Neural crest cell (in vitro differentiated cells): ENCODE measurements at regions not wholly inside any gene's neighbourhood (a gene's known extent, or its start where the extent isn't known, plus 50 kb on each side); places are given as distances from the start of the nearest gene placed in this dataset.
"Not testable (repeated sequence)": the region's sequence is repeated elsewhere in the genome, so short reads cannot be mapped to it uniquely, and the experiment has no call there.

ENCODE experiments used
- DNase-seq: peaks from one replicate; pipeline ENCODE4 v3.0.0; 2021; ENCODE audit warnings: low read depth, mixed read lengths, low spot score
- H3K27ac Mint-ChIP-seq: one replicate; pipeline ENCODE4 v1.8.0; 2021; ENCODE audit warnings: mild to moderate bottlenecking, mixed read lengths; ENCODE audit not compliant: unreplicated experiment
- H3K27me3 Mint-ChIP-seq: 2 replicates; pipeline ENCODE4 v1.8.0; 2021; ENCODE audit warnings: low read depth, mild to moderate bottlenecking, mixed read lengths
- H3K36me3 Mint-ChIP-seq: 2 replicates; pipeline ENCODE4 v1.8.0; 2021; ENCODE audit warnings: low read depth, mild to moderate bottlenecking, mixed read lengths
- H3K4me1 Mint-ChIP-seq: 2 replicates; pipeline ENCODE4 v1.8.0; 2021; ENCODE audit warnings: mixed read lengths
- H3K4me3 Mint-ChIP-seq: one replicate; pipeline ENCODE4 v1.8.0; 2021; ENCODE audit warnings: mild to moderate bottlenecking, mixed read lengths
- H3K9me3 Mint-ChIP-seq: 2 replicates; pipeline ENCODE4 v1.8.0; 2021; ENCODE audit warnings: mixed read lengths
- TF ChIP-seq, protein P1 (sequence below): fragments of 200-600 bp; sonication (generic); conservative IDR thresholded peaks from 2 replicates; pipeline ENCODE4 v1.5.0; 2021; ENCODE audit warnings: antibody characterized with exemption, mild to moderate bottlenecking

DNA sequence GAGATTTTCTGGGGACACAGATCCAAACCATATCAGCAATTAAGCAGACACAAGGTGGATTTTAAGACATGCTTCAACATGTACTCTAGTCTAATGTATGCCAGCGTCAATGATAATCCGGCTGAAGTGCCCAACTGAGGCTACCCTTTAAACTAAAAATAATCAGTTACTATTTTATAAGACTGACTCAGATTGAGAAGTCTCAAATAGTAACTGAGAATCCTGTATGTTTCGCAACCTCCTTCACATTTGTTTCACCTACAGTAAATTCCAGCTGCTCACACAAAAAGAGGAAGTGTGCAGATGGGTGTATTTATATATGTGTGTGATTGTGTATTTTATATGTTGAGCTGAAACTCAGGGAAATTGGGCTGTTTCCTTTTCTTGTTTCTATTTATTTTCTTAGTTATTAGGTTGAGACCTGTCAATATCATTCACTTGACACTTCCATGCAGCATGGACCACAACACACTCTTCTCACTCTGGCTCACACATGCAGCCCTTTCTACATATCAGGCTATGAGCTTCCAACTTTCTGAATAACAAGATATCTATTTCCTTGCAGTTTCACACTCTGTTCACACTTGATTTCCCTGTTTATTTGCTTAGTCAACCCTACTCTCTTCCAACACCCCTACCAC lies 1224.9 kb upstream of the TMEM132C start:
- TF ChIP-seq, protein P1, sequence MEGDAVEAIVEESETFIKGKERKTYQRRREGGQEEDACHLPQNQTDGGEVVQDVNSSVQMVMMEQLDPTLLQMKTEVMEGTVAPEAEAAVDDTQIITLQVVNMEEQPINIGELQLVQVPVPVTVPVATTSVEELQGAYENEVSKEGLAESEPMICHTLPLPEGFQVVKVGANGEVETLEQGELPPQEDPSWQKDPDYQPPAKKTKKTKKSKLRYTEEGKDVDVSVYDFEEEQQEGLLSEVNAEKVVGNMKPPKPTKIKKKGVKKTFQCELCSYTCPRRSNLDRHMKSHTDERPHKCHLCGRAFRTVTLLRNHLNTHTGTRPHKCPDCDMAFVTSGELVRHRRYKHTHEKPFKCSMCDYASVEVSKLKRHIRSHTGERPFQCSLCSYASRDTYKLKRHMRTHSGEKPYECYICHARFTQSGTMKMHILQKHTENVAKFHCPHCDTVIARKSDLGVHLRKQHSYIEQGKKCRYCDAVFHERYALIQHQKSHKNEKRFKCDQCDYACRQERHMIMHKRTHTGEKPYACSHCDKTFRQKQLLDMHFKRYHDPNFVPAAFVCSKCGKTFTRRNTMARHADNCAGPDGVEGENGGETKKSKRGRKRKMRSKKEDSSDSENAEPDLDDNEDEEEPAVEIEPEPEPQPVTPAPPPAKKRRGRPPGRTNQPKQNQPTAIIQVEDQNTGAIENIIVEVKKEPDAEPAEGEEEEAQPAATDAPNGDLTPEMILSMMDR: no peak
- Mint-ChIP-seq H3K9me3 (no peaks in the 10 kb centered on the region), H3K36me3 (no peaks in the 10 kb centered on the region), H3K27ac (no peak overlapping the region), H3K27me3 (no peaks in the 10 kb centered on the region), H3K4me1 (no peaks in the 10 kb centered on the region), H3K4me3 (no peak overlapping the region)
- DNase-seq: no peak

DNA sequence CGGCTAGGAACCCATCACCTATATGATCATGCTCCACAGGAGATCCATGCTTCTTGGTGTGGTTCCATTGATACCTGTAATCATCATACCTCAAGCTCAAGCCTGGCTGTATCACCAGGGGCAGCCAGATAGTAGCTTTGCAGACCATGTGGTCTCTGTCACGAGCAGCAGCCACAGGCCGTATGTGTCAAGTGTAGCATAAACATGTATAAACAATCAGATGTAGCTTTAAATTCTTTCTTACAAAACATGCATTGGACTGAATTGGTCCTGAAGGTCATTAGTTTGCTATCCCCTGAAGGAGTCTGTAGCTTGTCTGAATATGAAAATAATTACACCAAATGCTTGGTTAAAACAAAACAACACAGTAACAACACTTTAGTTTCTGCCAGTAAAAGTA lies 1223.2 kb upstream of the TMEM132C start:
- TF ChIP-seq, protein P1: no peak
- Mint-ChIP-seq H3K4me1 (no peaks in the 10 kb centered on the region), H3K9me3 (no peaks in the 10 kb centered on the region)

DNA sequence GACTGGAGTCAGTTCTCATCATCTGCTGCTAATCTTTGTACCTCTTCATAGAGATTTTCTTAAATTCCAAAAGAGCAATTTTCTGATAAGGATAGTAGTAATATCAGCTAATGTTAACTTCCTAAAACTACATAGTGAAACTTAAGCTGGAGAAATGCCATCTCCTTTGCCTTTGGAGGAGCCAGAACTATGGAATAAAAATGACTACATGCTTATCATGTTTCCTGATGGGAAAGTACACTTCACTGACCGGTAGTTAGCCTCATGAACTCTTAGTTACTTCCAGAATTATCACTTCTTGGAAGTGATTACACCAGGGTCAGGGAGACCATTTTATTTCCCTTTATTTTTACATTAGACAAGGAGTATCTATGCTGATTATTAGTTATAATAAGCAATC lies 1222.1 kb upstream of the TMEM132C start:
- Mint-ChIP-seq H3K27ac (no peak overlapping the region), H3K9me3 (no peaks in the 10 kb centered on the region), H3K4me3 (no peak overlapping the region), H3K4me1 (no peaks in the 10 kb centered on the region), H3K27me3 (no peaks in the 10 kb centered on the region), H3K36me3 (no peaks in the 10 kb centered on the region)
- TF ChIP-seq, protein P1: no peak
- no peak for DNase-seq

More for the DNA sequence above, 1223.2 kb upstream of the TMEM132C start:
- Mint-ChIP-seq H3K36me3 (no peaks in the 10 kb centered on the region), H3K4me3 (no peak overlapping the region), H3K27me3 (no peaks in the 10 kb centered on the region), H3K27ac (no peak overlapping the region)
- DNase-seq: no peak

DNA sequence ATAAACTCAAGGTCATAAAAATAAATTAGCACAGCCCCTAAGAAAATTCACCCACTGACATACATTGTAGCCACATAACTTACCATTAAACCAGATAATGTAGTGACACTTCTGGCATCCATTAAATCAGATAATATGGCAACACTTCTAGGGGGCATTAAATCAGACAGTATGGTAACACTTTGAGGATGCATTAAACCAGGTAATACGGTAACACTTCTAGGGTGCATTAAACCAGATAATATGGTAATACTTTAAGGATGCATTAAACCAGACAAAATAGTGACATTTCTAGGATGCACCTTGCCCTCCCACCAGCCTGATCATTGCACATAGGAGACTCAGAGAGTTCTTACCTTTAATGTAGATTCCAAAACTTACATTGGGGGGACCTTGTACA lies 1220.5 kb upstream of the TMEM132C start:
- Mint-ChIP-seq H3K27me3 (no peaks in the 10 kb centered on the region), H3K27ac (no peak overlapping the region), H3K4me3 (no peak overlapping the region), H3K9me3 (peaks cover 3% of the 10 kb centered on the region), H3K36me3 (no peaks in the 10 kb centered on the region), H3K4me1 (no peaks in the 10 kb centered on the region)
- DNase-seq: no peak
- TF ChIP-seq, protein P1: no peak

DNA sequence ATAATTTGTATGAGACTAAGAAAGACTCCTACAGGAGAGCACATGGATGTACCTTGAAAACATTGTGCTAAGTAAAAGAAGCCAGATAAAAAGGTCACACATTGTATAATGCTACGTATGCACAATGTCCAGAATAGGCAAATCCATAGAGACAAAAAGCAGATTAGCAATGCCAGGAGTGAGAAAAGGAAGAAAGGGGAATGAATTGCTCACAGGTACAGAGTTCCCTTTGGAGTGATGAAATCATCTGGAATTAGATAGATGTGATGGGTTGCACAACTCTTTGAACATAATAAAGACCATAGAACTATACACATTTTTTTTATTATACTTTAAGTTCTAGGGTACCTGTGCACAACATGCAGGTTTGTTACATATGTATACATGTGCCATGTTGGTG lies 1218.9 kb upstream of the TMEM132C start:
- Mint-ChIP-seq H3K27ac (no peak overlapping the region), H3K4me3 (no peak overlapping the region), H3K27me3 (no peaks in the 10 kb centered on the region), H3K9me3 (peaks cover 4% of the 10 kb centered on the region), H3K36me3 (no peaks in the 10 kb centered on the region), H3K4me1 (no peaks in the 10 kb centered on the region)
- TF ChIP-seq, protein P1: no peak
- no peak for DNase-seq

DNA sequence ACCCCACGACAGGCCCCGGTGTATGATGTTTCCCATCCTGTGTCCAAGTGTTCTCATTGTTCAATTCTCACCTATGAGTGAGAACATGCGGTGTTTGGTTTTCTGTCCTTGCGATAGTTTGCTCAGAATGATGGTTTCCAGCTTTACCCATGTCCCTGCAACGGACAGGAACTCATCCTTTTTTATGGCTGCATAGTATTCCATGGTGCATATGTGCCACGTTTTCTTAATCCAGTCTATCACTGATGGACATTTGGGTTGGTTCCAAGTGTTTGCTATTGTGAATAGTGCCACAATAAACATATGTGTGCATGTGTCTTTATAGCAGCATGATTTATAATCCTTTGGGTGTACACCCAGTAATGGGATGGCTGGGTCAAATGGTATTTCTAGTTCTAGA lies 1218.4 kb upstream of the TMEM132C start:
- H3K4me3 Mint-ChIP-seq, H3K36me3 Mint-ChIP-seq, H3K4me1 Mint-ChIP-seq, H3K9me3 Mint-ChIP-seq, H3K27ac Mint-ChIP-seq, DNase-seq, H3K27me3 Mint-ChIP-seq: not testable (repeated sequence)
